ENCODE measurements at regions not wholly inside any gene's neighbourhood (a gene's known extent, or its start where the extent isn't known, plus 50 kb on each side); places are given as distances from the start of the nearest gene placed in this dataset.

GRCh38 chr17:51398128-51398525 lies 137.8 kb downstream of the UTP18 start (continued):
- TF ChIP-seq RELA (IDR thresholded peaks at IDR 0.05; ENCODE audit: borderline replicate concordance, partially characterized antibody) (no peak), IRF3 (IDR thresholded peaks at IDR 0.05) (no peak), E4F1 (IDR thresholded peaks at IDR 0.05; ENCODE audit: borderline replicate concordance, partially characterized antibody) (no peak), MTA3 (IDR thresholded peaks at IDR 0.05; ENCODE audit: borderline replicate concordance, low read length) (no peak), MEF2A (IDR thresholded peaks at IDR 0.05; ENCODE audit: insufficient read depth, low read depth, low read length) (no peak), RUNX3 (IDR thresholded peaks at IDR 0.05; ENCODE audit: low read length) (no peak), ZZZ3 (IDR thresholded peaks at IDR 0.05; ENCODE audit: control insufficient read depth, insufficient read length, low read depth) (no peak), TCF12 (IDR thresholded peaks at IDR 0.05; ENCODE audit: low read depth, low read length) (no peak)

GRCh38 chr17:51398687-51399086 lies 138.3 kb downstream of the UTP18 start:
- SMC1A ChIA-PET (ENCODE audit: uncharacterized antibody, unreplicated experiment): interaction anchor here (0.6 kb wide), 1 partner anchor 22 kb away, joined by 4 read pairs; no protein-coding TSS in a partner anchor
- Histone ChIP-seq H3K79me2 (ENCODE audit: control insufficient read depth, insufficient read depth, low read length) (no peaks in the 10 kb centered on the region), H3K27ac (ENCODE audit: control insufficient read depth, insufficient read depth) (no peak overlapping the region), H2AFZ (ENCODE audit: control insufficient read depth, low read depth, low read length) (no peak overlapping the region), H3K9ac (ENCODE audit: control insufficient read depth, insufficient read depth, low read length) (no peak overlapping the region), H3K36me3 (ENCODE audit: control insufficient read depth in 2 of 2, insufficient read depth in 2 of 2, low read length in 1 of 2) (no peaks in the 10 kb centered on the region), H3K9me3 (replicated peaks; ENCODE audit: control insufficient read depth, insufficient read depth, low read length) (no peaks in the 10 kb centered on the region), H3K4me3 (no peak overlapping the region), H3K27me3 (replicated peaks in 1 of 2; ENCODE audit: control insufficient read depth in 2 of 2, insufficient read depth in 2 of 2, low read length in 1 of 2) (peaks cover 0 to 6% of the 10 kb centered on the region in 2 experiments; a peak in 1 of 4 replicates), H3K4me1 (ENCODE audit: control insufficient read depth, insufficient read depth, low read length) (no peaks in the 10 kb centered on the region), H4K20me1 (ENCODE audit: control insufficient read depth, insufficient read depth) (no peaks in the 10 kb centered on the region), H3K4me2 (ENCODE audit: control insufficient read depth, insufficient read depth) (no peak overlapping the region)
- intact Hi-C loops (cut with micrococcal nuclease; ENCODE audit: unreplicated experiment) (no loop called here), in situ Hi-C loops (cut with MboI) (no loop called here)
- CTCF ChIA-PET: interaction anchor here (0.6 to 0.7 kb wide), 2 partner anchors 37 to 99 kb away, joined by 3 read pairs; no protein-coding TSS in a partner anchor
- 19% methylated on average over 4 of the region's 4 CpGs for WGBS (ENCODE audit: insufficient coverage, insufficient replicate concordance, low lambda C conversion rate, missing lambda C conversion rate)
- BruUV-seq (replicated peaks): no TSS peak
- ATAC-seq (no peak), DNase-seq (ENCODE audit: low read depth, low spot score) (no peak), FAIRE-seq (no peak)
- RAD21 ChIA-PET (ENCODE audit: unreplicated experiment): no interaction called here
- POLR2A ChIA-PET: no interaction called here
- TF ChIP-seq CEBPZ (IDR thresholded peaks at IDR 0.05; ENCODE audit: low read depth, low read length): no peak
- TF ChIP-seq USF1 (IDR thresholded peaks at IDR 0.05; ENCODE audit: borderline replicate concordance, extremely low read length, insufficient read depth, low read depth, low read length): no peak
- no peak for TF ChIP-seq SUZ12 (IDR thresholded peaks at IDR 0.05; ENCODE audit: unreplicated experiment)
- TF ChIP-seq PBX3 (IDR thresholded peaks at IDR 0.05; ENCODE audit: insufficient replicate concordance, low read depth, low read length): no peak
- TF ChIP-seq SUPT20H (IDR thresholded peaks at IDR 0.05; ENCODE audit: borderline replicate concordance, control insufficient read depth, low read depth, low read length): no peak
- TF ChIP-seq TBL1XR1 (IDR thresholded peaks at IDR 0.05; ENCODE audit: low read depth, low read length): no peak

Data from GM12878 (cell line).